H9 (cell line): ENCODE measurements at regions not wholly inside any gene's neighbourhood (a gene's known extent, or its start where the extent isn't known, plus 50 kb on each side); places are given as distances from the start of the nearest gene placed in this dataset.

Source experiments
- DNase-seq: peaks from one replicate; pipeline ENCODE4 v3.0.0-alpha.2; 2017
- H2AFZ ChIP-seq: one replicate; pipeline ENCODE4 v1.6.1; 2013; ENCODE audit warnings: mild to moderate bottlenecking, low read length, control low read depth, moderate library complexity
- H2AK5ac ChIP-seq: 2 replicates; pipeline ENCODE4 v1.6.1; 2013; ENCODE audit warnings: low read length, control low read depth, mixed read lengths; ENCODE audit not compliant: insufficient read length
- H2BK120ac ChIP-seq: one replicate; pipeline ENCODE4 v1.6.1; 2013; ENCODE audit warnings: low read depth, mild to moderate bottlenecking, low read length, control low read depth, inconsistent platforms; ENCODE audit not compliant: poor library complexity, severe bottlenecking
- H2BK12ac ChIP-seq: 2 replicates; pipeline ENCODE4 v1.6.1; 2013; ENCODE audit warnings: low read length, control low read depth, mixed read lengths, low read depth; ENCODE audit not compliant: insufficient read length
- H2BK15ac ChIP-seq: 2 replicates; pipeline ENCODE4 v1.6.1; 2013; ENCODE audit warnings: low read depth, low read length, control low read depth
- H2BK20ac ChIP-seq: one replicate; pipeline ENCODE4 v1.6.1; 2013; ENCODE audit warnings: low read depth, mild to moderate bottlenecking, low read length, control low read depth, inconsistent platforms; ENCODE audit not compliant: poor library complexity, severe bottlenecking
- H2BK5ac ChIP-seq: 2 replicates; pipeline ENCODE4 v1.6.1; 2013; ENCODE audit warnings: low read length, control low read depth, mixed read lengths; ENCODE audit not compliant: insufficient read length
- H3K14ac ChIP-seq: 2 replicates; pipeline ENCODE4 v1.6.1; 2013; ENCODE audit warnings: low read length, control low read depth; ENCODE audit not compliant: insufficient read depth
- H3K18ac ChIP-seq: 2 replicates; pipeline ENCODE4 v1.6.1; 2013; ENCODE audit warnings: low read depth, mild to moderate bottlenecking, mixed read lengths, low read length, control low read depth; ENCODE audit not compliant: insufficient read length
- H3K23ac ChIP-seq: 2 replicates; pipeline ENCODE4 v1.6.1; 2013; ENCODE audit warnings: low read length, control low read depth, mixed read lengths, low read depth; ENCODE audit not compliant: insufficient read length
- H3K23me2 ChIP-seq: 2 replicates; pipeline ENCODE4 v1.6.1; 2013; ENCODE audit warnings: low read depth, mild to moderate bottlenecking, mixed read lengths, low read length, control low read depth; ENCODE audit not compliant: insufficient read length, poor library complexity, severe bottlenecking
- H3K27ac ChIP-seq: 2 replicates; pipeline ENCODE4 v1.5.1; 2013; ENCODE audit warnings: low read length, control low read depth, mixed read lengths, low read depth; ENCODE audit not compliant: insufficient read length
- H3K27me3 ChIP-seq: 2 replicates; pipeline ENCODE4 v1.6.1; 2013; ENCODE audit warnings: low read length, control low read depth, inconsistent platforms; ENCODE audit not compliant: insufficient read depth
- H3K4ac ChIP-seq: 2 replicates; pipeline ENCODE4 v1.6.1; 2013; ENCODE audit warnings: low read depth, mild to moderate bottlenecking, control low read depth, inconsistent platforms, low read length, moderate library complexity
- H3K4me1 ChIP-seq: 2 replicates; pipeline ENCODE4 v1.6.1; 2013; ENCODE audit warnings: low read length, control low read depth, inconsistent platforms; ENCODE audit not compliant: insufficient read depth
- H3K4me2 ChIP-seq: 2 replicates; pipeline ENCODE4 v1.6.1; 2013; ENCODE audit warnings: low read length, control low read depth, mixed read lengths; ENCODE audit not compliant: insufficient read length, insufficient read depth
- H3K56ac ChIP-seq: 2 replicates; pipeline ENCODE4 v1.6.1; 2013; ENCODE audit warnings: low read depth, mild to moderate bottlenecking, mixed read lengths, low read length, control low read depth; ENCODE audit not compliant: insufficient read length
- H3K79me1 ChIP-seq: 2 replicates; pipeline ENCODE4 v1.6.1; 2013; ENCODE audit warnings: low read depth, mild to moderate bottlenecking, moderate library complexity, low read length, control low read depth, inconsistent platforms; ENCODE audit not compliant: insufficient read depth, poor library complexity, severe bottlenecking
- H3K79me2 ChIP-seq: 2 replicates; pipeline ENCODE4 v1.6.1; 2013; ENCODE audit warnings: low read length, control low read depth, inconsistent platforms; ENCODE audit not compliant: insufficient read depth
- H3K9ac ChIP-seq: 2 replicates; pipeline ENCODE4 v1.6.1; 2013; ENCODE audit warnings: low read length, control low read depth, mixed read lengths; ENCODE audit not compliant: insufficient read length; ENCODE audit errors: extremely low read depth
- H3K9me3 ChIP-seq: one replicate; pipeline ENCODE4 v1.6.1; 2013; ENCODE audit warnings: low read depth, low read length, inconsistent platforms; ENCODE audit not compliant: control insufficient read depth
- H3T11ph ChIP-seq: one replicate; pipeline ENCODE4 v1.6.1; 2013; ENCODE audit warnings: mild to moderate bottlenecking, low read length, control low read depth, inconsistent platforms
- H4K20me1 ChIP-seq: one replicate; pipeline ENCODE4 v1.6.1; 2013; ENCODE audit not compliant: control insufficient read depth, insufficient read length, insufficient read depth
- H4K5ac ChIP-seq: 2 replicates; pipeline ENCODE4 v1.6.1; 2013; ENCODE audit warnings: low read depth, mild to moderate bottlenecking, mixed read lengths, low read length, control low read depth; ENCODE audit not compliant: insufficient read length
- H4K8ac ChIP-seq: replicated peaks from 2 replicates; pipeline ENCODE4 v1.6.1; 2013; ENCODE audit warnings: low read length, control low read depth, mixed read lengths, low read depth; ENCODE audit not compliant: insufficient read length
- H4K91ac ChIP-seq: 2 replicates; pipeline ENCODE4 v1.6.1; 2013; ENCODE audit warnings: low read depth, mild to moderate bottlenecking, moderate library complexity, mixed read lengths, low read length, control low read depth; ENCODE audit not compliant: insufficient read length
- H3K27ac Mint-ChIP-seq, 3 experiments: 2 replicates in 2 of 3; 3 replicates in 1 of 3; pipeline ENCODE4 v1.8.0; 2020 to 2021; ENCODE audit warnings: mixed read lengths in 3 of 3, mild to moderate bottlenecking in 1 of 3, moderate library complexity in 1 of 3
- H3K27me3 Mint-ChIP-seq: 2 replicates; pipeline ENCODE4 v1.8.0; 2021; ENCODE audit warnings: low read depth, mild to moderate bottlenecking, moderate library complexity, mixed read lengths
- H3K36me3 Mint-ChIP-seq, 3 experiments: 2 replicates in 2 of 3; 3 replicates in 1 of 3; pipeline ENCODE4 v1.8.0; 2020 to 2021; ENCODE audit warnings: low read depth in 3 of 3, mixed read lengths in 3 of 3; ENCODE audit not compliant: insufficient read depth in 1 of 3
- H3K4me1 Mint-ChIP-seq, 2 experiments: 2 replicates each; pipeline ENCODE4 v1.8.0; 2020; ENCODE audit warnings: mixed read lengths in 2 of 2
- H3K4me3 Mint-ChIP-seq, 2 experiments: 2 replicates in 1 of 2; 3 replicates in 1 of 2; pipeline ENCODE4 v1.8.0; 2020 to 2021; ENCODE audit warnings: mild to moderate bottlenecking in 2 of 2, mixed read lengths in 2 of 2, moderate library complexity in 1 of 2
- H3K9me3 Mint-ChIP-seq, 2 experiments: 2 replicates in 1 of 2; 3 replicates in 1 of 2; pipeline ENCODE4 v1.8.0; 2020; ENCODE audit warnings: mild to moderate bottlenecking in 2 of 2, mixed read lengths in 2 of 2, moderate library complexity in 1 of 2
- WGBS: extraction: QIAGEN DNeasy Blood & Tissue Kit; methylation state at CpG from one replicate; pipeline ENCODE4 v1.1.7; 2013; ENCODE audit warnings: missing lambda C conversion rate, low lambda C conversion rate, mixed read lengths; ENCODE audit not compliant: insufficient read length; ENCODE audit errors: extremely low coverage; 5-methylcytosine and 5-hydroxymethylcytosine counted together
- TF ChIP-seq, protein P1 (sequence below): fragments of 200-600 bp; sonication (generic); conservative IDR thresholded peaks from 3 replicates; pipeline ENCODE4 v1.8.0; 2021; ENCODE audit warnings: antibody characterized with exemption, mild to moderate bottlenecking

DNA sequence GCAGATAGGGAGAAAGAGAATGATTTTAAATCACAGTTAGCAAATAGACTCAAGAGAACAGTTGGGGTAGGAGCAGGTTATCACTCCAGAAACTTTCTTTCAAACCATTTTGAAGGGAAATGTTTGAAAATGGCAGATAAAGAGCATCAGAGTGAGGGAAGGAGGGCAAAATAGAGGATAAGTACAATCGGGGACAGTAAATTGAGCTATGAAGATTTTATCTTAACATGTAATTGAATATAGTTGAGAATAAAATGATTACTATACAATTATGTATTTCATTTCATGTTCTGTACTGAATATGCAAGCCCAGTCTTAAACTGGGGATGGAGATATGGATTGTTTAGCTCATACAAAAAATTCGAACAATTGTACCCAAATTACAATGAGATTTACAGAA, 54.0 kb downstream of the MAP10 start:
- Histone ChIP-seq H3T11ph (no peak overlapping the region), H4K91ac (no peak overlapping the region), H3K4ac (no peak overlapping the region), H3K23me2 (no peaks in the 10 kb centered on the region), H3K27ac (no peak overlapping the region), H2BK5ac (no peak overlapping the region), H4K20me1 (no peaks in the 10 kb centered on the region), H3K56ac (no peak overlapping the region), H3K23ac (no peak overlapping the region), H2AFZ (no peak overlapping the region), H2BK120ac (no peak overlapping the region), H3K79me2 (no peaks in the 10 kb centered on the region), H4K8ac (no peak overlapping the region), H2BK20ac (no peak overlapping the region), H4K5ac (no peak overlapping the region), H3K4me2 (no peak overlapping the region), H3K27me3 (no peaks in the 10 kb centered on the region), H3K9ac (no peak overlapping the region), H3K79me1 (no peaks in the 10 kb centered on the region), H3K18ac (no peak overlapping the region), H2BK15ac (no peak overlapping the region), H3K4me1 (no peaks in the 10 kb centered on the region), H2BK12ac (no peak overlapping the region), H2AK5ac (no peak overlapping the region), H3K14ac (no peak overlapping the region), H3K9me3 (no peaks in the 10 kb centered on the region)
- DNase-seq = no peak
- H3K27ac Mint-ChIP-seq = no peak overlapping the region
- H3K9me3 Mint-ChIP-seq = no peaks in the 10 kb centered on the region
- no peaks in the 10 kb centered on the region; a peak in 1 of 4 replicates for H3K4me1 Mint-ChIP-seq
- H3K27me3 Mint-ChIP-seq = peaks cover 2% of the 10 kb centered on the region
- TF ChIP-seq, protein P1, sequence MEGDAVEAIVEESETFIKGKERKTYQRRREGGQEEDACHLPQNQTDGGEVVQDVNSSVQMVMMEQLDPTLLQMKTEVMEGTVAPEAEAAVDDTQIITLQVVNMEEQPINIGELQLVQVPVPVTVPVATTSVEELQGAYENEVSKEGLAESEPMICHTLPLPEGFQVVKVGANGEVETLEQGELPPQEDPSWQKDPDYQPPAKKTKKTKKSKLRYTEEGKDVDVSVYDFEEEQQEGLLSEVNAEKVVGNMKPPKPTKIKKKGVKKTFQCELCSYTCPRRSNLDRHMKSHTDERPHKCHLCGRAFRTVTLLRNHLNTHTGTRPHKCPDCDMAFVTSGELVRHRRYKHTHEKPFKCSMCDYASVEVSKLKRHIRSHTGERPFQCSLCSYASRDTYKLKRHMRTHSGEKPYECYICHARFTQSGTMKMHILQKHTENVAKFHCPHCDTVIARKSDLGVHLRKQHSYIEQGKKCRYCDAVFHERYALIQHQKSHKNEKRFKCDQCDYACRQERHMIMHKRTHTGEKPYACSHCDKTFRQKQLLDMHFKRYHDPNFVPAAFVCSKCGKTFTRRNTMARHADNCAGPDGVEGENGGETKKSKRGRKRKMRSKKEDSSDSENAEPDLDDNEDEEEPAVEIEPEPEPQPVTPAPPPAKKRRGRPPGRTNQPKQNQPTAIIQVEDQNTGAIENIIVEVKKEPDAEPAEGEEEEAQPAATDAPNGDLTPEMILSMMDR = no peak
- WGBS = no CpG with 5 or more reads among the region's 2 CpGs
- H3K4me3 Mint-ChIP-seq = no peak overlapping the region
- H3K36me3 Mint-ChIP-seq = no peaks in the 10 kb centered on the region
